Right atrium auricular region (tissue), 2 donors: ENCODE measurements at regions not wholly inside any gene's neighbourhood (a gene's known extent, or its start where the extent isn't known, plus 50 kb on each side); places are given as distances from the start of the nearest gene placed in this dataset.
"Not testable (repeated sequence)": the region's sequence is repeated elsewhere in the genome, so short reads cannot be mapped to it uniquely, and the experiment has no call there.

ENCODE experiments used
- DNase-seq: peaks from one replicate; pipeline ENCODE4 v3.0.0-alpha.2; 2019; ENCODE audit warnings: low spot score
- H3K27ac ChIP-seq, 2 donors: fragments of 200-600 bp; sonication (generic); 1 replicate in 1 of 2; 2 replicates in 1 of 2; pipeline ENCODE4 v1.5.1; 2016 to 2019
- H3K27me3 ChIP-seq, 2 donors: fragments of 200-600 bp; sonication (generic); one replicate each; pipeline versions ENCODE4 v1.5.1 to v1.6.0; 2017 to 2019
- H3K36me3 ChIP-seq: fragments of 200-600 bp; sonication (generic); one replicate; pipeline ENCODE4 v1.5.1; 2016
- H3K4me1 ChIP-seq, 2 donors: fragments of 200-600 bp; sonication (generic); one replicate each; pipeline versions ENCODE4 v1.5.1 to v1.6.0; 2017 to 2019
- H3K4me3 ChIP-seq, 2 donors: fragments of 200-600 bp; sonication (generic); 1 replicate in 1 of 2; 2 replicates in 1 of 2; pipeline ENCODE4 v1.5.1; 2017 to 2019; ENCODE audit warnings: mild to moderate bottlenecking in 1 of 2, moderate library complexity in 1 of 2
- H3K9me3 ChIP-seq, 2 donors: fragments of 200-600 bp; sonication (generic); one replicate each; pipeline ENCODE4 v1.5.1; 2019
- TF ChIP-seq, protein P1 (sequence below), 2 donors: fragments of 200-600 bp; sonication (generic); IDR thresholded peaks; one replicate each; pipeline ENCODE4 v1.5.1; 2019; ENCODE audit warnings: antibody characterized with exemption in 2 of 2

DNA sequence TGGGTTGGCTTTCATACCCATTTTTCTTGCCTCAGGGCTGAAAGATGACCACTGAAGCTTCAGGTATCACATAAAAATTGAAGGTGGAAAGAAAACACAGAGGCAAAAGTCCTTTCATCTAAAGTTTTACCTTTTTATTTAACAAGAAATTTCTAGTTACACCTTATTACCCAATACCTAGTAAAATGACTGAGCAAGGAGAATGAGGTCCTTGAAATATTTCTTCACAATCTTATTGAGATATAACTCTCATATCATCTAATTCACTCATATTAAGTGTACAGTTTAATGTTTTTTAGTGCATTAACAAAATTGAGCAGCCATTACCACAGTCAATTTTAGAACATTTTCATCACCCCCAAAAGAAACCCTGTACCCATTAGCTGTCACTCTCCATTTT lies 112.9 kb upstream of the ADTRP start:
- TF ChIP-seq, protein P1, sequence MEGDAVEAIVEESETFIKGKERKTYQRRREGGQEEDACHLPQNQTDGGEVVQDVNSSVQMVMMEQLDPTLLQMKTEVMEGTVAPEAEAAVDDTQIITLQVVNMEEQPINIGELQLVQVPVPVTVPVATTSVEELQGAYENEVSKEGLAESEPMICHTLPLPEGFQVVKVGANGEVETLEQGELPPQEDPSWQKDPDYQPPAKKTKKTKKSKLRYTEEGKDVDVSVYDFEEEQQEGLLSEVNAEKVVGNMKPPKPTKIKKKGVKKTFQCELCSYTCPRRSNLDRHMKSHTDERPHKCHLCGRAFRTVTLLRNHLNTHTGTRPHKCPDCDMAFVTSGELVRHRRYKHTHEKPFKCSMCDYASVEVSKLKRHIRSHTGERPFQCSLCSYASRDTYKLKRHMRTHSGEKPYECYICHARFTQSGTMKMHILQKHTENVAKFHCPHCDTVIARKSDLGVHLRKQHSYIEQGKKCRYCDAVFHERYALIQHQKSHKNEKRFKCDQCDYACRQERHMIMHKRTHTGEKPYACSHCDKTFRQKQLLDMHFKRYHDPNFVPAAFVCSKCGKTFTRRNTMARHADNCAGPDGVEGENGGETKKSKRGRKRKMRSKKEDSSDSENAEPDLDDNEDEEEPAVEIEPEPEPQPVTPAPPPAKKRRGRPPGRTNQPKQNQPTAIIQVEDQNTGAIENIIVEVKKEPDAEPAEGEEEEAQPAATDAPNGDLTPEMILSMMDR (IDR thresholded peaks at IDR 0.05): no peak
- H3K27me3 ChIP-seq: no peaks in the 10 kb centered on the region
- DNase-seq: no peak
- H3K27ac ChIP-seq: no peak overlapping the region
- H3K9me3 ChIP-seq: no peaks in the 10 kb centered on the region
- H3K4me3 ChIP-seq: no peak overlapping the region
- H3K36me3 ChIP-seq: no peaks in the 10 kb centered on the region
- no peaks in the 10 kb centered on the region for H3K4me1 ChIP-seq

DNA sequence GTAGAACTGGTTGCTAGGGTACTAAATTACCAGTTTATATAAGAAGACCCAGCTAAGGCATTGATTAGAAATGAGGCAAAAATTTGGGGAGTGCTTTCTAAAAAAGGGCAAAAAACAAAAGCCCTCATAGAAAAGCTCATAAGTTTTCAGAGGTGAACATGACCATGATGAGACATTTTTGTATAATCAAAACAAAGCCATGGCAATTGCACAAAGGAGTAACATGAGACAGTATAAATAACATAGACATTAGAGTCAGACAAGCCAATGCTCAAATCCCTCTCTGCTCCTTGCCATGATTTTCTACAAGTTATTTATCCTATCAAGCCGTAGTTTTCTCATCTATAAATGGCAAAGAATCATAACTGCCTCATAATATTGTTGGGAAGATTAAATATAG lies 112.2 kb upstream of the ADTRP start:
- no peaks in the 10 kb centered on the region for H3K27me3 ChIP-seq
- no peak for DNase-seq
- no peaks in the 10 kb centered on the region for H3K36me3 ChIP-seq
- H3K4me1 ChIP-seq: no peaks in the 10 kb centered on the region
- TF ChIP-seq, protein P1 (IDR thresholded peaks at IDR 0.05): no peak
- H3K9me3 ChIP-seq: no peaks in the 10 kb centered on the region
- H3K27ac ChIP-seq: no peak overlapping the region
- H3K4me3 ChIP-seq: no peak overlapping the region

DNA sequence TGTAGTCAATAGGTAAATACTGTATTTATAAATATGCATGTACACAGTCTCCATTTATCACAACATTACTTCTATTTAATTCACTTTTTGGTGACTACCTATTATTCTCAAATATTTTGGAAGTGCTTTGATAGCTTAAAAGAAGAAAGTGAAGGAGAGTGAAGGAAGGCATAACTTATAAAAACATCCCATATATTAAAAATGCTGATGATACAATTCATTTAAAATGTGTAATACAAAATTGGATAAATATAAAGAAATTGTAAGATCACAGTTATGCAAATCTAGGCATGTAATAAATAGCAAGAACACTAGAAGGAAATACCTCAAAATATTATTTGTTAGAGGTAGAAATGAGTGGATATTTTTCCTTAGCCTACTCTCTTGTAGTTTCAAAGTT lies 111.6 kb upstream of the ADTRP start:
- no peak for DNase-seq
- TF ChIP-seq, protein P1 (IDR thresholded peaks at IDR 0.05): no peak
- Histone ChIP-seq H3K27me3 (no peaks in the 10 kb centered on the region), H3K27ac (no peak overlapping the region), H3K4me3 (no peak overlapping the region), H3K4me1 (no peaks in the 10 kb centered on the region), H3K9me3 (no peaks in the 10 kb centered on the region), H3K36me3 (no peaks in the 10 kb centered on the region)

- no peak for DNase-seq
- no peak overlapping the region for H3K4me3 ChIP-seq
- no peaks in the 10 kb centered on the region for H3K4me1 ChIP-seq
- no peaks in the 10 kb centered on the region for H3K27me3 ChIP-seq
- no peaks in the 10 kb centered on the region for H3K36me3 ChIP-seq
- H3K9me3 ChIP-seq: no peaks in the 10 kb centered on the region
- TF ChIP-seq, protein P1 (IDR thresholded peaks at IDR 0.05): no peak
- no peak overlapping the region for H3K27ac ChIP-seq
Measured at GRCh38 chr6:11889572-11889971, 111.0 kb upstream of the ADTRP start.

GRCh38 chr6:11888727-11889126 lies 110.1 kb upstream of the ADTRP start:
- TF ChIP-seq, protein P1 (IDR thresholded peaks at IDR 0.05): no peak
- Histone ChIP-seq H3K27me3 (no peaks in the 10 kb centered on the region), H3K36me3 (no peaks in the 10 kb centered on the region), H3K9me3 (no peaks in the 10 kb centered on the region), H3K4me1 (no peaks in the 10 kb centered on the region), H3K4me3 (no peak overlapping the region), H3K27ac (no peak overlapping the region)
- no peak for DNase-seq

DNA sequence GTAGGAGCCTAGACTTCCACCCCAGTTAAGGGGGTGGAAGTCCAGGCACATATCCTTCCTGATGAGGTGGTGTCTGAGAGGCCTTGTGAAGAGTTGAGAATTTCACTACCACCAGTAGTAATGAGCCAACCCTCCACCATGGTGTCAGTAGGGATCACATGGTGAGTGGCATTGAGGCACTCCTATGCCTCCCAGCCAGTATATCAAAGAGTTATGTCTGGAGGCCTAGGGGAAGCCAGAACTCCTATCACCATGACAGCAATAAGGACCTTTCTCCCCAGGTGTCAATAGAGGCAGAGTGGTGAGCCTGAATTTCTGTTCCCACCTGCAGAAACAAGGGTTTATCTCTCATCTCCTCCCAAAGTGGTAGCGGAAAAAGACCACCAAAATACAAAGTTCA lies 106.6 kb upstream of the ADTRP start:
- TF ChIP-seq, protein P1 (IDR thresholded peaks at IDR 0.05): no peak
- Histone ChIP-seq H3K9me3 (no peaks in the 10 kb centered on the region), H3K27me3 (no peaks in the 10 kb centered on the region), H3K36me3 (no peaks in the 10 kb centered on the region), H3K27ac (no peak overlapping the region), H3K4me3 (no peak overlapping the region), H3K4me1 (no peaks in the 10 kb centered on the region)
- no peak for DNase-seq

DNA sequence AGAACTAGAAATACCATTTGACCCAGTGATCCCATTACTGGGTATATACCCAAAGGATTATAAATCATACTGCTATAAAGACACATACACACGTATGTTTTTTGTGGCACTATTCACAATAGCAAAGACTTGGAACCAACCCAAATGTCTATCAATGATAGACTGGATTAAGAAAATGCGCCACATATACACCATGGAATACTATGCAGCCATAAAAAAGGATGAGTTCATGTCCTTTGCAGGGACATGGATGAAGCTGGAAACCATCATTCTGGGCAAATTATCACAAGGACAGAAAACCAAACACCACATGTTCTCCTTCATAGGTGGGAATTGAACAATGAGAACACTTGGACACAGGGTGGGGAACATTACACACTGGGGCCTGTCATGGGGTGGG lies 104.9 kb upstream of the ADTRP start:
- H3K36me3 ChIP-seq, H3K27me3 ChIP-seq, H3K27ac ChIP-seq, H3K4me1 ChIP-seq, DNase-seq, H3K4me3 ChIP-seq, H3K9me3 ChIP-seq: not testable (repeated sequence)

DNA sequence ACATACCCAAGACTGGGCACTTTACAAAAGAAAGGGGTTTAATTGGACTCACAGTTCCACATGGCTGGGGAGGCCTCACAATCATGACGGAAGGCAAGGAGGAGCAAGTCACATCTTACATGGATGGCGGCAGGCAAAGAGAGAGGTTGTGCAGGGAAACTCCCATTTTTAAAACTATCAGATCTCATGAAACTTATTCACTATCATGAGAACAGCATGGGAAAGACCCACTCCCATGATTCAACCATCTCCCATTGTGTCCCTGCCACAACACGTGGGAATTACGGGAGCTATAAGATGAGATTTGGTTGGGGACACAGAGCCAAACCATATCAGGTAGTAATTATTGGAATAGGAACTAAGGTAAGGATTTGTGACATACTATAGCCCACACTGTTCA lies 101.6 kb upstream of the ADTRP start:
- not testable (repeated sequence) for H3K36me3 ChIP-seq, H3K27ac ChIP-seq, H3K9me3 ChIP-seq, H3K4me1 ChIP-seq, H3K27me3 ChIP-seq, DNase-seq, H3K4me3 ChIP-seq
